ENCODE measurements at regions not wholly inside any gene's neighbourhood (a gene's known extent, or its start where the extent isn't known, plus 50 kb on each side); places are given as distances from the start of the nearest gene placed in this dataset.

DNA sequence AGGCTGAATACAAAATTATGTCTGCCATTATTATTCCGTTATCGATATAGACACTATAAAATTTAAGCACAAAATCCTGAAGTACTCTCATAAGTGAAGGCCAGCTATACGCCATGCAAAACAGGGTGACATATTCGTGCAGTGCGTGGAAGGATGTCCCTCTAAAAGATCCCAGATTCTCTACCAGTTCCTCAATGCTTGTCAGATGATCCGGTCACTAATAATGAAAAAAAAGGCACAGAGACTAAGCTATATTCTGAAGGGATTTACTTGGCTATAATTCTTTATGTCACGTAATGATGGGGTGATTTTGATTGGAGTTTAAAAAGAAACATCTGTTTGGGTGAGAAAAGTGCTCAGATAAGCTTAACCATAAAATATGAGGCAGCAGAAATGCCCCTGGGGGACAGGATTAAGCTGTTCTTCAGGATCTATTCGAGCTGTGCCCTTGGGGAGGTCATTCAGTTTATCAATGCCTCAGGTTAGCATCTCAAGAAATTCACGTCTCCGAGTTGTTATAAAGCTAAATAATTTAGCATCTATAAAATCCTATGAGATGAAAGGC, 229.7 kb upstream of the PITRM1 start:
- TF ChIP-seq POLR2A (IDR thresholded peaks at IDR 0.05), result no peak
- TF ChIP-seq, protein P1, sequence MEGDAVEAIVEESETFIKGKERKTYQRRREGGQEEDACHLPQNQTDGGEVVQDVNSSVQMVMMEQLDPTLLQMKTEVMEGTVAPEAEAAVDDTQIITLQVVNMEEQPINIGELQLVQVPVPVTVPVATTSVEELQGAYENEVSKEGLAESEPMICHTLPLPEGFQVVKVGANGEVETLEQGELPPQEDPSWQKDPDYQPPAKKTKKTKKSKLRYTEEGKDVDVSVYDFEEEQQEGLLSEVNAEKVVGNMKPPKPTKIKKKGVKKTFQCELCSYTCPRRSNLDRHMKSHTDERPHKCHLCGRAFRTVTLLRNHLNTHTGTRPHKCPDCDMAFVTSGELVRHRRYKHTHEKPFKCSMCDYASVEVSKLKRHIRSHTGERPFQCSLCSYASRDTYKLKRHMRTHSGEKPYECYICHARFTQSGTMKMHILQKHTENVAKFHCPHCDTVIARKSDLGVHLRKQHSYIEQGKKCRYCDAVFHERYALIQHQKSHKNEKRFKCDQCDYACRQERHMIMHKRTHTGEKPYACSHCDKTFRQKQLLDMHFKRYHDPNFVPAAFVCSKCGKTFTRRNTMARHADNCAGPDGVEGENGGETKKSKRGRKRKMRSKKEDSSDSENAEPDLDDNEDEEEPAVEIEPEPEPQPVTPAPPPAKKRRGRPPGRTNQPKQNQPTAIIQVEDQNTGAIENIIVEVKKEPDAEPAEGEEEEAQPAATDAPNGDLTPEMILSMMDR (IDR thresholded peaks at IDR 0.05), result no peak
- TF ChIP-seq EP300 (IDR thresholded peaks at IDR 0.05; ENCODE audit: low read depth), result no peak

Data from transverse colon (tissue), 3 donors.